WTC11 (cell line): ENCODE measurements at regions not wholly inside any gene's neighbourhood (a gene's known extent, or its start where the extent isn't known, plus 50 kb on each side); places are given as distances from the start of the nearest gene placed in this dataset.

ENCODE experiments used
- ATAC-seq: fragments of 200-7000 bp; cut with Tn5 transposase; 2 replicates; pipeline ENCODE4 v1.10.0; 2021; ENCODE audit warnings: mild to moderate bottlenecking, moderate library complexity
- CTCF ChIA-PET: fragments of 300-600 bp; sonication (Branson Sonifier 250); formaldehyde crosslinking; loops from one replicate; lab custom pipeline; 2021; ENCODE audit warnings: antibody characterized with exemption; lab: Charles Lee
- POLR2A ChIA-PET: fragments of 350-600 bp; sonication (Branson Sonifier 250); formaldehyde crosslinking; loops from one replicate; lab custom pipeline; 2021; ENCODE audit warnings: antibody characterized with exemption; lab: Charles Lee
- DNase-seq: peaks from one replicate; pipeline ENCODE4 v3.0.0; 2021; ENCODE audit warnings: low spot score
- H3K27ac Mint-ChIP-seq: 2 replicates; pipeline ENCODE4 v1.8.0; 2021; ENCODE audit warnings: mixed read lengths
- H3K27me3 Mint-ChIP-seq: 2 replicates; pipeline ENCODE4 v1.8.0; 2021; ENCODE audit warnings: low read depth, mild to moderate bottlenecking, moderate library complexity, mixed read lengths
- H3K36me3 Mint-ChIP-seq: 2 replicates; pipeline ENCODE4 v1.8.0; 2021; ENCODE audit warnings: mixed read lengths
- H3K4me1 Mint-ChIP-seq: 2 replicates; pipeline ENCODE4 v1.8.0; 2022; ENCODE audit warnings: mixed read lengths
- H3K4me3 Mint-ChIP-seq: 2 replicates; pipeline ENCODE4 v1.8.0; 2021; ENCODE audit warnings: mild to moderate bottlenecking, moderate library complexity, mixed read lengths
- H3K9me3 Mint-ChIP-seq: 2 replicates; pipeline ENCODE4 v1.8.0; 2021; ENCODE audit warnings: mixed read lengths
- EMX1 ChIP-seq: fragments of 250-450 bp; sonication (Bioruptor Pico); IDR thresholded peaks from 2 replicates; pipeline ENCODE4 v1.8.0; 2021; ENCODE audit warnings: mild to moderate bottlenecking
- ETV6 ChIP-seq: sonication (generic); formaldehyde crosslinking; IDR thresholded peaks from 2 replicates; pipeline ENCODE4 v1.8.1; 2022; ENCODE audit warnings: mild to moderate bottlenecking, missing genetic modification reagents
- GTF2I ChIP-seq: fragments of 250-450 bp; sonication (Bioruptor Pico); conservative IDR thresholded peaks from 2 replicates; pipeline ENCODE4 v1.4.0; 2021; ENCODE audit warnings: mild to moderate bottlenecking
- JUN ChIP-seq: sonication (generic); formaldehyde crosslinking; IDR thresholded peaks from 2 replicates; pipeline ENCODE4 v1.8.0; 2023; ENCODE audit warnings: mild to moderate bottlenecking, missing genetic modification reagents
- KAT7 ChIP-seq: sonication (generic); formaldehyde crosslinking; IDR thresholded peaks from 2 replicates; pipeline ENCODE4 v1.8.1; 2023; ENCODE audit warnings: missing genetic modification reagents, mild to moderate bottlenecking, borderline replicate concordance
- MYBL2 ChIP-seq: sonication (generic); formaldehyde crosslinking; IDR thresholded peaks from 2 replicates; pipeline ENCODE4 v1.8.1; 2023; ENCODE audit warnings: mild to moderate bottlenecking, moderate library complexity, missing genetic modification reagents
- RELA ChIP-seq: sonication (generic); formaldehyde crosslinking; IDR thresholded peaks from 2 replicates; pipeline ENCODE4 v1.8.1; 2022; ENCODE audit warnings: missing genetic modification reagents, mild to moderate bottlenecking, borderline replicate concordance
- TCF7 ChIP-seq: sonication (generic); formaldehyde crosslinking; IDR thresholded peaks from 2 replicates; pipeline ENCODE4 v1.8.0; 2022; ENCODE audit warnings: mild to moderate bottlenecking, low read depth, missing genetic modification reagents, moderate library complexity
- ZNF671 ChIP-seq: fragments of 250-450 bp; sonication (Bioruptor Pico); IDR thresholded peaks from 2 replicates; pipeline ENCODE4 v1.8.0; 2021; ENCODE audit warnings: mild to moderate bottlenecking
- TF ChIP-seq, protein P1 (sequence below): sonication (generic); formaldehyde crosslinking; IDR thresholded peaks from 2 replicates; pipeline ENCODE4 v1.8.0; 2022; ENCODE audit warnings: mild to moderate bottlenecking, missing genetic modification reagents
- TF ChIP-seq, protein P2 (sequence below): sonication (generic); formaldehyde crosslinking; IDR thresholded peaks from 2 replicates; pipeline ENCODE4 v1.8.0; 2022; ENCODE audit warnings: missing genetic modification reagents
- TF ChIP-seq, protein P3 (sequence below): fragments of 250-450 bp; sonication (Bioruptor Pico); conservative IDR thresholded peaks from 2 replicates; pipeline ENCODE4 v1.9.0; 2021; ENCODE audit warnings: mild to moderate bottlenecking
- TF ChIP-seq, protein P4 (sequence below): fragments of 250-450 bp; sonication (Bioruptor Pico); IDR thresholded peaks from 2 replicates; pipeline ENCODE4 v1.9.0; 2021; ENCODE audit warnings: mild to moderate bottlenecking
- TF ChIP-seq, protein P5 (sequence below): sonication (generic); formaldehyde crosslinking; IDR thresholded peaks from 2 replicates; pipeline ENCODE4 v1.8.1; 2022; ENCODE audit warnings: low read depth, missing genetic modification reagents, borderline replicate concordance
- TF ChIP-seq, protein P6 (sequence below): sonication (generic); formaldehyde crosslinking; IDR thresholded peaks from 2 replicates; pipeline ENCODE4 v1.8.0; 2023; ENCODE audit warnings: missing genetic modification reagents, mild to moderate bottlenecking, borderline replicate concordance

DNA sequence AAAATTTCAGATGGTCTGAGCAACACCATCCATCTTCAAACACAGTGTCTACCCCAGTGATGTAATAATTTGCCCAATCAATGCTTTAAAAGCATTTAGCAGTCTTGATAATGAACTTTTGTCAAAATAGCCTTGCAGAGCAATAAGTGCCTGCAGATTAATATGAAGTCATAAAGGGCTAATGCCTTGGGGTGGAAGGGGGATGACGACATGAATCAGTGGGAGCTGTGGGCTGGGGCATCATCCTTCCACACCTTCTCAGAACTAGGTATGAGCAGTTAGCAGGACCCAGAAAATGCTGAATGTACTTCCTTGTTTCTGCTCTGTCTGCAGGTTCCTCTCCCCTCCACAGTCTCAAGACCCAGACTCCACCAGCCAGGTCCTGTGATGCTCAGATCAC lies 166.2 kb upstream of the MAFB start:
- ChIA-PET POLR2A (no interaction called here), CTCF (interaction anchor here (0.8 to 1.5 kb wide), 2 partner anchors 114 to 135 kb away, joined by 3 to 4 read pairs; no protein-coding TSS in a partner anchor)
- ATAC-seq, result no peak
- H3K27ac Mint-ChIP-seq, result no peak overlapping the region
- DNase-seq, result no peak
- peaks cover 26% of the 10 kb centered on the region for H3K4me1 Mint-ChIP-seq
- no peak overlapping the region for H3K4me3 Mint-ChIP-seq
- H3K36me3 Mint-ChIP-seq, result no peaks in the 10 kb centered on the region
- peaks cover 10% of the 10 kb centered on the region for H3K27me3 Mint-ChIP-seq
- TF ChIP-seq JUN (CRISPR knock-in tag) (no peak), ZNF671 (no peak), KAT7 (CRISPR knock-in tag) (no peak), MYBL2 (CRISPR knock-in tag) (no peak), ETV6 (CRISPR knock-in tag) (no peak), RELA (no peak), EMX1 (CRISPR knock-in tag) (no peak), GTF2I (no peak), TCF7 (CRISPR knock-in tag) (no peak)
- TF ChIP-seq, protein P1, sequence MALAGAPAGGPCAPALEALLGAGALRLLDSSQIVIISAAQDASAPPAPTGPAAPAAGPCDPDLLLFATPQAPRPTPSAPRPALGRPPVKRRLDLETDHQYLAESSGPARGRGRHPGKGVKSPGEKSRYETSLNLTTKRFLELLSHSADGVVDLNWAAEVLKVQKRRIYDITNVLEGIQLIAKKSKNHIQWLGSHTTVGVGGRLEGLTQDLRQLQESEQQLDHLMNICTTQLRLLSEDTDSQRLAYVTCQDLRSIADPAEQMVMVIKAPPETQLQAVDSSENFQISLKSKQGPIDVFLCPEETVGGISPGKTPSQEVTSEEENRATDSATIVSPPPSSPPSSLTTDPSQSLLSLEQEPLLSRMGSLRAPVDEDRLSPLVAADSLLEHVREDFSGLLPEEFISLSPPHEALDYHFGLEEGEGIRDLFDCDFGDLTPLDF (CRISPR knock-in tag), result no peak
- TF ChIP-seq, protein P2, sequence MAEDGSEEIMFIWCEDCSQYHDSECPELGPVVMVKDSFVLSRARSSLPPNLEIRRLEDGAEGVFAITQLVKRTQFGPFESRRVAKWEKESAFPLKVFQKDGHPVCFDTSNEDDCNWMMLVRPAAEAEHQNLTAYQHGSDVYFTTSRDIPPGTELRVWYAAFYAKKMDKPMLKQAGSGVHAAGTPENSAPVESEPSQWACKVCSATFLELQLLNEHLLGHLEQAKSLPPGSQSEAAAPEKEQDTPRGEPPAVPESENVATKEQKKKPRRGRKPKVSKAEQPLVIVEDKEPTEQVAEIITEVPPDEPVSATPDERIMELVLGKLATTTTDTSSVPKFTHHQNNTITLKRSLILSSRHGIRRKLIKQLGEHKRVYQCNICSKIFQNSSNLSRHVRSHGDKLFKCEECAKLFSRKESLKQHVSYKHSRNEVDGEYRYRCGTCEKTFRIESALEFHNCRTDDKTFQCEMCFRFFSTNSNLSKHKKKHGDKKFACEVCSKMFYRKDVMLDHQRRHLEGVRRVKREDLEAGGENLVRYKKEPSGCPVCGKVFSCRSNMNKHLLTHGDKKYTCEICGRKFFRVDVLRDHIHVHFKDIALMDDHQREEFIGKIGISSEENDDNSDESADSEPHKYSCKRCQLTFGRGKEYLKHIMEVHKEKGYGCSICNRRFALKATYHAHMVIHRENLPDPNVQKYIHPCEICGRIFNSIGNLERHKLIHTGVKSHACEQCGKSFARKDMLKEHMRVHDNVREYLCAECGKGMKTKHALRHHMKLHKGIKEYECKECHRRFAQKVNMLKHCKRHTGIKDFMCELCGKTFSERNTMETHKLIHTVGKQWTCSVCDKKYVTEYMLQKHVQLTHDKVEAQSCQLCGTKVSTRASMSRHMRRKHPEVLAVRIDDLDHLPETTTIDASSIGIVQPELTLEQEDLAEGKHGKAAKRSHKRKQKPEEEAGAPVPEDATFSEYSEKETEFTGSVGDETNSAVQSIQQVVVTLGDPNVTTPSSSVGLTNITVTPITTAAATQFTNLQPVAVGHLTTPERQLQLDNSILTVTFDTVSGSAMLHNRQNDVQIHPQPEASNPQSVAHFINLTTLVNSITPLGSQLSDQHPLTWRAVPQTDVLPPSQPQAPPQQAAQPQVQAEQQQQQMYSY (CRISPR knock-in tag), result no peak
- TF ChIP-seq, protein P3, sequence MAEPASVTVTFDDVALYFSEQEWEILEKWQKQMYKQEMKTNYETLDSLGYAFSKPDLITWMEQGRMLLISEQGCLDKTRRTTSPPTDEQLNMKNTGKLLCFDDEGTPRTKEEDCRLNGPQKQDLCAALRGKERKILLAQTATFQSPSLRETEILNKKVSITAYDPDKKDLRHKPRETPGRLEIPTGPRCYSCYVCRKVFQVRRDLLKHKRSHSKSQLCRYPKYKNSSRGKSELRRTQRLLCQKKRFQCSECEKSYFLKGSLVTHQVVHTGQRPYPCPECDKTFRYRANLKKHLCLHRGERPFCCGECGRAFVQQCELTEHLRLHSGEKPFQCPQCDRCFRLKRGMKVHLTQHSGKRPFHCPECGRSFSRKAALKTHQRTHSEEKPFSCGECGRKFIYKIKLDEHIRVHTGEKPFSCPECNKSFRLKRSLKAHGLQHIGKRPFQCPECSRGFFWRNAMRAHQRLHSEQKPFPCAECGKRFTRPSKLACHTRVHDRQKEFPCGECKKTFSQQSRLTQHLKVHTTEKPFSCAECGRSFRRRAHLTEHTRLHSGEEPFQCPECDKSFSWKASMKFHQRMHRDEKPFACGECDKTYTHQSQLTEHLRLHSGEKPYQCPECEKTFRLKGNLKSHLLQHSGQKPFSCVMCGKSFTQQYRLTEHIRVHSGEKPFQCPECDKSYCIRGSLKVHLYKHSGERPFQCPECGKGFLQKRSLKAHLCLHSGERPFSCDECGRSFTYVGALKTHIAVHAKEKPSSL, result no peak
- TF ChIP-seq, protein P4, sequence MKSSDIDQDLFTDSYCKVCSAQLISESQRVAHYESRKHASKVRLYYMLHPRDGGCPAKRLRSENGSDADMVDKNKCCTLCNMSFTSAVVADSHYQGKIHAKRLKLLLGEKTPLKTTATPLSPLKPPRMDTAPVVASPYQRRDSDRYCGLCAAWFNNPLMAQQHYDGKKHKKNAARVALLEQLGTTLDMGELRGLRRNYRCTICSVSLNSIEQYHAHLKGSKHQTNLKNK (CRISPR knock-in tag), result no peak
- TF ChIP-seq, protein P5, sequence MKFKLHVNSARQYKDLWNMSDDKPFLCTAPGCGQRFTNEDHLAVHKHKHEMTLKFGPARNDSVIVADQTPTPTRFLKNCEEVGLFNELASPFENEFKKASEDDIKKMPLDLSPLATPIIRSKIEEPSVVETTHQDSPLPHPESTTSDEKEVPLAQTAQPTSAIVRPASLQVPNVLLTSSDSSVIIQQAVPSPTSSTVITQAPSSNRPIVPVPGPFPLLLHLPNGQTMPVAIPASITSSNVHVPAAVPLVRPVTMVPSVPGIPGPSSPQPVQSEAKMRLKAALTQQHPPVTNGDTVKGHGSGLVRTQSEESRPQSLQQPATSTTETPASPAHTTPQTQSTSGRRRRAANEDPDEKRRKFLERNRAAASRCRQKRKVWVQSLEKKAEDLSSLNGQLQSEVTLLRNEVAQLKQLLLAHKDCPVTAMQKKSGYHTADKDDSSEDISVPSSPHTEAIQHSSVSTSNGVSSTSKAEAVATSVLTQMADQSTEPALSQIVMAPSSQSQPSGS, result no peak
- TF ChIP-seq, protein P6, sequence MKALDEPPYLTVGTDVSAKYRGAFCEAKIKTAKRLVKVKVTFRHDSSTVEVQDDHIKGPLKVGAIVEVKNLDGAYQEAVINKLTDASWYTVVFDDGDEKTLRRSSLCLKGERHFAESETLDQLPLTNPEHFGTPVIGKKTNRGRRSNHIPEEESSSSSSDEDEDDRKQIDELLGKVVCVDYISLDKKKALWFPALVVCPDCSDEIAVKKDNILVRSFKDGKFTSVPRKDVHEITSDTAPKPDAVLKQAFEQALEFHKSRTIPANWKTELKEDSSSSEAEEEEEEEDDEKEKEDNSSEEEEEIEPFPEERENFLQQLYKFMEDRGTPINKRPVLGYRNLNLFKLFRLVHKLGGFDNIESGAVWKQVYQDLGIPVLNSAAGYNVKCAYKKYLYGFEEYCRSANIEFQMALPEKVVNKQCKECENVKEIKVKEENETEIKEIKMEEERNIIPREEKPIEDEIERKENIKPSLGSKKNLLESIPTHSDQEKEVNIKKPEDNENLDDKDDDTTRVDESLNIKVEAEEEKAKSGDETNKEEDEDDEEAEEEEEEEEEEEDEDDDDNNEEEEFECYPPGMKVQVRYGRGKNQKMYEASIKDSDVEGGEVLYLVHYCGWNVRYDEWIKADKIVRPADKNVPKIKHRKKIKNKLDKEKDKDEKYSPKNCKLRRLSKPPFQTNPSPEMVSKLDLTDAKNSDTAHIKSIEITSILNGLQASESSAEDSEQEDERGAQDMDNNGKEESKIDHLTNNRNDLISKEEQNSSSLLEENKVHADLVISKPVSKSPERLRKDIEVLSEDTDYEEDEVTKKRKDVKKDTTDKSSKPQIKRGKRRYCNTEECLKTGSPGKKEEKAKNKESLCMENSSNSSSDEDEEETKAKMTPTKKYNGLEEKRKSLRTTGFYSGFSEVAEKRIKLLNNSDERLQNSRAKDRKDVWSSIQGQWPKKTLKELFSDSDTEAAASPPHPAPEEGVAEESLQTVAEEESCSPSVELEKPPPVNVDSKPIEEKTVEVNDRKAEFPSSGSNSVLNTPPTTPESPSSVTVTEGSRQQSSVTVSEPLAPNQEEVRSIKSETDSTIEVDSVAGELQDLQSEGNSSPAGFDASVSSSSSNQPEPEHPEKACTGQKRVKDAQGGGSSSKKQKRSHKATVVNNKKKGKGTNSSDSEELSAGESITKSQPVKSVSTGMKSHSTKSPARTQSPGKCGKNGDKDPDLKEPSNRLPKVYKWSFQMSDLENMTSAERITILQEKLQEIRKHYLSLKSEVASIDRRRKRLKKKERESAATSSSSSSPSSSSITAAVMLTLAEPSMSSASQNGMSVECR (CRISPR knock-in tag), result no peak
- H3K9me3 Mint-ChIP-seq, result no peaks in the 10 kb centered on the region
